RWPE2 (cell line): ENCODE measurements at regions not wholly inside any gene's neighbourhood (a gene's known extent, or its start where the extent isn't known, plus 50 kb on each side); places are given as distances from the start of the nearest gene placed in this dataset.

Experiments
- ATAC-seq: fragments of 200-7000 bp; cut with Tn5 transposase; 3 replicates; pipeline ENCODE4 v1.9.1; 2021; ENCODE audit warnings: low read depth
- DNase-seq: peaks from one replicate; pipeline ENCODE4 v3.0.0-alpha.2; 2020; ENCODE audit warnings: low spot score
- H3K27ac ChIP-seq: fragments of 450-650 bp; 2 replicates; pipeline ENCODE4 v1.5.1; 2017; ENCODE audit warnings: mild to moderate bottlenecking; ENCODE audit not compliant: poor library complexity, severe bottlenecking
- H3K27me3 ChIP-seq: fragments of 250-450 bp; sonication (Bioruptor Pico); 2 replicates; pipeline ENCODE4 v1.5.1; 2021; ENCODE audit warnings: mild to moderate bottlenecking, moderate library complexity; ENCODE audit not compliant: insufficient read depth, poor library complexity, severe bottlenecking
- H3K36me3 ChIP-seq: fragments of 250-450 bp; sonication (Bioruptor Pico); 2 replicates; pipeline ENCODE4 v1.5.1; 2020; ENCODE audit warnings: low read depth, mild to moderate bottlenecking, moderate library complexity
- H3K4me1 ChIP-seq: fragments of 250-450 bp; sonication (Bioruptor Pico); 2 replicates; pipeline ENCODE4 v1.5.1; 2021; ENCODE audit warnings: mild to moderate bottlenecking, moderate library complexity; ENCODE audit not compliant: insufficient read depth, poor library complexity, severe bottlenecking
- H3K4me3 ChIP-seq: fragments of 250-450 bp; sonication (Bioruptor Pico); 2 replicates; pipeline ENCODE4 v1.5.1; 2021; ENCODE audit warnings: mild to moderate bottlenecking, moderate library complexity; ENCODE audit not compliant: severe bottlenecking
- H3K9me3 ChIP-seq: fragments of 250-450 bp; sonication (Bioruptor Pico); 2 replicates; pipeline ENCODE4 v1.5.1; 2021; ENCODE audit warnings: mild to moderate bottlenecking, moderate library complexity; ENCODE audit not compliant: severe bottlenecking
- TF ChIP-seq, protein P1 (sequence below): fragments of 450-650 bp; IDR thresholded peaks from one replicate; pipeline ENCODE4 v1.5.1; 2017; ENCODE audit warnings: mild to moderate bottlenecking, moderate library complexity; ENCODE audit not compliant: poor library complexity, severe bottlenecking

DNA sequence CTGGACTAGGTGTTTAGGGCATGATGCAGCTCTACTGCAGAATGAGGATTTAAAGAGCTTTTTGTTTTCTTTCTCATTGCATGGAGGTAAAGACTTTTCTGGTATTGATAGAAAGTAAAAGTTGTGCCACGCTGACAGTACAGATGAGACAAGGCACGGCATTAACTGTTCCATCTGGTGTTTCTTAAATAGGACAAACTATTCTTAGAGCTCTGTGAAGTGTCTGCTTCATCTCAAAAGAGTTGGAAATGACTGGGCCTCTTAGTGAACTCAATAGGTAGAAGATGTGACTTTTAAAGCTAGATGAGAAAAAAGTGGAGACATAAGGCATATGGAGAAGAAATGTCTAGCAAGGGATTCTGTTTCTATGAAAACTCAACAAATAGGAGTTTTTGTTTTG is 321.8 kb downstream of the RPRM start:
- Histone ChIP-seq H3K36me3 (no peaks in the 10 kb centered on the region), H3K27ac (no peak overlapping the region), H3K4me1 (no peaks in the 10 kb centered on the region), H3K27me3 (no peaks in the 10 kb centered on the region), H3K9me3 (no peaks in the 10 kb centered on the region), H3K4me3 (no peak overlapping the region)
- TF ChIP-seq, protein P1, sequence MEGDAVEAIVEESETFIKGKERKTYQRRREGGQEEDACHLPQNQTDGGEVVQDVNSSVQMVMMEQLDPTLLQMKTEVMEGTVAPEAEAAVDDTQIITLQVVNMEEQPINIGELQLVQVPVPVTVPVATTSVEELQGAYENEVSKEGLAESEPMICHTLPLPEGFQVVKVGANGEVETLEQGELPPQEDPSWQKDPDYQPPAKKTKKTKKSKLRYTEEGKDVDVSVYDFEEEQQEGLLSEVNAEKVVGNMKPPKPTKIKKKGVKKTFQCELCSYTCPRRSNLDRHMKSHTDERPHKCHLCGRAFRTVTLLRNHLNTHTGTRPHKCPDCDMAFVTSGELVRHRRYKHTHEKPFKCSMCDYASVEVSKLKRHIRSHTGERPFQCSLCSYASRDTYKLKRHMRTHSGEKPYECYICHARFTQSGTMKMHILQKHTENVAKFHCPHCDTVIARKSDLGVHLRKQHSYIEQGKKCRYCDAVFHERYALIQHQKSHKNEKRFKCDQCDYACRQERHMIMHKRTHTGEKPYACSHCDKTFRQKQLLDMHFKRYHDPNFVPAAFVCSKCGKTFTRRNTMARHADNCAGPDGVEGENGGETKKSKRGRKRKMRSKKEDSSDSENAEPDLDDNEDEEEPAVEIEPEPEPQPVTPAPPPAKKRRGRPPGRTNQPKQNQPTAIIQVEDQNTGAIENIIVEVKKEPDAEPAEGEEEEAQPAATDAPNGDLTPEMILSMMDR = no peak
- DNase-seq (no peak), ATAC-seq (no peak)

DNA sequence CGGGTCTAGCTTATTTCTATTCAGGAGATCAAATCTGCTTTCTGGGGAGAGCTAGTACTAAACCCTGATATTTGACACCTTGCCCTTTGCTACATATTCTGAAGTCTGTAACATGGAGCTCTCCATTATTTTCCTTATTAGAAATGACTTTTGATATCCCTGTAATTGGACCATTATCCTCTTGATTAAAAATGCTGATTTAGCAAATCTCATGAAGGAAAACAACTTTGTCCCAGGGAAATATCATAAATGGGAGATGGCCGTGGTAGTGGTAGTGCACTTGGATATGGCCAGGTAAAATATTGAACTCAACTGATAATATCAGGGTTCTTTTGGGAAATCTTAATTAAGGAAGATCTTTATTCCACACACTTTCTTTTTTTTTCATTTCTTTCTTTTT is 326.5 kb downstream of the RPRM start:
- no peak for ATAC-seq
- TF ChIP-seq, protein P1 = no peak

DNA sequence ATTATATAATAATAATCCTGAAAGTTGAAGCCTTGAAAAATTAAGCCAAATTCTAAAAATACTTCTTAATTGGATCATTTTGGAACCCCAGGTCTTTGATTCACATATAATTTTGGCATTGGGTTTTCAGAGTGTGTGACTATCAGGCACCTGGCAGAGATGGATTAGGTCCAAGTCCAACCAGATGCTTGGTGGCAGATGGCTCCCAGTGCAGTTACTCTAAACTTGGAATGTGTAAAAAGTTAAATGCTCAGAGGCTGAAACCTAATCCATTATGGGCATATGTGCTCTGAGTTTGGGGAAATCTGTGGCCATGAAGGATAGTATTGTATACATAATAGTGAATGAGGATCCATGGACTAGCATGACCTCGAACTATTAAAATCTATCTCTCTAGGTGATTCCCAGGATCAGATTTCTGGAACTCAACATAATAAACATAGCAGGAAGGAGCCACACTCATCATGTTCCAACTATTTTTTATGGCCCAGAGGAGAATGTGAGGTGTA is 333.0 kb downstream of the RPRM start:
- Histone ChIP-seq H3K9me3 (no peaks in the 10 kb centered on the region), H3K27ac (no peak overlapping the region), H3K4me3 (no peak overlapping the region), H3K36me3 (no peaks in the 10 kb centered on the region), H3K4me1 (no peaks in the 10 kb centered on the region), H3K27me3 (no peaks in the 10 kb centered on the region)
- TF ChIP-seq, protein P1 = no peak
- ATAC-seq (no peak), DNase-seq (no peak)

More for the DNA sequence above, 326.5 kb downstream of the RPRM start:
- H3K27ac ChIP-seq = no peak overlapping the region
- H3K4me1 ChIP-seq = no peaks in the 10 kb centered on the region
- no peaks in the 10 kb centered on the region for H3K27me3 ChIP-seq
- DNase-seq = no peak
- H3K9me3 ChIP-seq = no peaks in the 10 kb centered on the region
- no peak overlapping the region for H3K4me3 ChIP-seq
- H3K36me3 ChIP-seq = no peaks in the 10 kb centered on the region

DNA sequence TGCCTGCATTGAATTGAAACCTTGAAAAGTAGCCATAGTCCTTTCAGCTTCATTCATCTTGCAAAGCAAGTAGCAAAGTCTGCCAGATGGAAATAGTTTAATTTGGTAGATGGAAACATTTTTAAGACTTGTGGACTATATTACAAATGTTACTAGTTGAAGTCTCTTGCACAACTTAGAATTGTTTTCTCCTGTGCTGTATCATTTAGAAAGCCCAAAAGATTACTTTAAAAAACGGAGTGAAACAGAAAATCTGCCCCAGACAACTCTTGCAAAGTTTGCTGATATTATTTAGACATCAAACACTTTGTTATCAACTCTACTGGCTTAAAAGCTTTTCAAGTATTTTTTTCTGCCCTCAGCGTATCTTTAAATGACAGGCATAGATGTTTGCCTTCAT is 335.0 kb downstream of the RPRM start:
- TF ChIP-seq, protein P1 = no peak
- DNase-seq (no peak), ATAC-seq (no peak)
- Histone ChIP-seq H3K36me3 (no peaks in the 10 kb centered on the region), H3K27ac (no peak overlapping the region), H3K4me3 (no peak overlapping the region), H3K27me3 (no peaks in the 10 kb centered on the region), H3K4me1 (no peaks in the 10 kb centered on the region), H3K9me3 (no peaks in the 10 kb centered on the region)

DNA sequence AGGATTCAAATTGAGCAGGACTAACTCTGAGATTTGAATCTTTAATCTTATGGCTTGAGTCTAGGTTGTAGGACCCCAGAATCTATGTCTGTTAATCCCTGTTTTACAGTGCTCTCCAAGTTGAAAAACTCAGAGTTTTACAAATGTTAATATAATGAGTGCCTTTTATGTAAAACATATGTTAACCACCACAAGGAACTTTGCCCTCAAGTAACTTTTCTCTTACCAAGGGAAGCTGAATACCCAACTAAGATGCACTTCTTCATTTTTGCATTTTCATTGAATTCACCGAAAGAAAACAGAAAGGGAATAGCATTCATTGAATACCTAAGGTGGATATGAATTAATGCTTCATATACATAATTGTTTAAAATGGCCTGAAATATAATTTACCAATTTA is 338.1 kb downstream of the RPRM start:
- Histone ChIP-seq H3K36me3 (no peaks in the 10 kb centered on the region), H3K4me1 (no peaks in the 10 kb centered on the region), H3K27me3 (no peaks in the 10 kb centered on the region), H3K9me3 (no peaks in the 10 kb centered on the region), H3K4me3 (no peak overlapping the region), H3K27ac (no peak overlapping the region)
- DNase-seq (no peak), ATAC-seq (no peak)
- TF ChIP-seq, protein P1 = no peak
